Esophagus squamous epithelium (tissue), 4 donors: ENCODE measurements at regions not wholly inside any gene's neighbourhood (a gene's known extent, or its start where the extent isn't known, plus 50 kb on each side); places are given as distances from the start of the nearest gene placed in this dataset.

Experiments
- POLR2A ChIP-seq, 4 donors: fragments of 450-650 bp; IDR thresholded peaks; one replicate each; pipeline ENCODE4 v1.6.1; 2017; ENCODE audit warnings: antibody characterized with exemption in 4 of 4, mild to moderate bottlenecking in 4 of 4, moderate library complexity in 3 of 4
- TF ChIP-seq, protein P1 (sequence below), 6 experiments: fragments of 450-650 bp in 4 of 6; fragments of 200-600 bp in 2 of 6; sonication (generic) in 2 of 6; IDR thresholded peaks; one replicate each; pipeline ENCODE4 v1.5.1; 2016 to 2019; ENCODE audit warnings: antibody characterized with exemption in 6 of 6, mild to moderate bottlenecking in 4 of 6, moderate library complexity in 4 of 6

DNA sequence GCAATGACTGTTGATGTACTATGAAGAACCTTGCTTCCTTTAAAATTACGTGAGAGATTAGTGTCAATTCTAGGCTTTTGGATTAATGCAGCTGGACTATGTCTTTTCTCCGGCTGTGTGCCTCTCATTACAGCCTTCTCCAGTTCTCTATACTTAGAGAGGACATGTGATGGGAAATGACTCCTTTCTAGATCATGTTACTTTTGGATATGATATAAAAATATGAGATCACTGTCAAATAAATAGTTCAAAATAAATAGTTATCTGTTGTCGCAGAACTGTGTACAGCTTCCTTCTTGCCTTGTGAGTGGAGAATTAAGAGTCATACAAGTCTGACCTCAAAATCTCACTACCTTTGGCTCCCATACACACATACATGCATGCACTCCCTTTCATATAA, 592.4 kb downstream of the DIPK2A start:
- TF ChIP-seq, protein P1, sequence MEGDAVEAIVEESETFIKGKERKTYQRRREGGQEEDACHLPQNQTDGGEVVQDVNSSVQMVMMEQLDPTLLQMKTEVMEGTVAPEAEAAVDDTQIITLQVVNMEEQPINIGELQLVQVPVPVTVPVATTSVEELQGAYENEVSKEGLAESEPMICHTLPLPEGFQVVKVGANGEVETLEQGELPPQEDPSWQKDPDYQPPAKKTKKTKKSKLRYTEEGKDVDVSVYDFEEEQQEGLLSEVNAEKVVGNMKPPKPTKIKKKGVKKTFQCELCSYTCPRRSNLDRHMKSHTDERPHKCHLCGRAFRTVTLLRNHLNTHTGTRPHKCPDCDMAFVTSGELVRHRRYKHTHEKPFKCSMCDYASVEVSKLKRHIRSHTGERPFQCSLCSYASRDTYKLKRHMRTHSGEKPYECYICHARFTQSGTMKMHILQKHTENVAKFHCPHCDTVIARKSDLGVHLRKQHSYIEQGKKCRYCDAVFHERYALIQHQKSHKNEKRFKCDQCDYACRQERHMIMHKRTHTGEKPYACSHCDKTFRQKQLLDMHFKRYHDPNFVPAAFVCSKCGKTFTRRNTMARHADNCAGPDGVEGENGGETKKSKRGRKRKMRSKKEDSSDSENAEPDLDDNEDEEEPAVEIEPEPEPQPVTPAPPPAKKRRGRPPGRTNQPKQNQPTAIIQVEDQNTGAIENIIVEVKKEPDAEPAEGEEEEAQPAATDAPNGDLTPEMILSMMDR (IDR thresholded peaks at IDR 0.05), result no peak
- no peak for TF ChIP-seq POLR2A (IDR thresholded peaks at IDR 0.05)
